HG03354 (cell line): ENCODE measurements at regions not wholly inside any gene's neighbourhood (a gene's known extent, or its start where the extent isn't known, plus 50 kb on each side); places are given as distances from the start of the nearest gene placed in this dataset.

Experiments
- ATAC-seq: cut with Tn5 transposase; IDR thresholded peaks from one replicate; pipeline ENCODE4 v1.9.1; 2021; ENCODE audit warnings: mild to moderate bottlenecking; ENCODE audit not compliant: unreplicated experiment, poor library complexity, severe bottlenecking

DNA sequence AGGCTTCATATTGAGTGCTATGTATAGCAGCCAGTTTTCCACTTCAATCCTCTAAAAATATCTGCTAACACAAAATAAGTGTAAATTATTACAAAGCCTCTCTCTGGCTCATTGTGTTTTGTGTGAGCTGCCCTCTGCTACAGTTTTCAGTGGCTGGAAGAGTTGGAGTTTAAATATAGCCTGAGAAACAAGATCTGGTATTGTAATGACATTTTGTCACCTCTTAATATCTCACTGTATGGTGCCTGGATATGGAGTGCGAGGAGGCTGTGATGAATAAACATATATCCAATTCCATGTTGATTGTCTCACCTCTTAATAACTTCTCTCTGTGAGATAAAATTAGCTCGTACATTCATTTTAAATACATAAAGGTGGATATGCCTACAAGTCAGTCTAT is 269.7 kb downstream of the FLRT2 start:
- ATAC-seq: no peak

DNA sequence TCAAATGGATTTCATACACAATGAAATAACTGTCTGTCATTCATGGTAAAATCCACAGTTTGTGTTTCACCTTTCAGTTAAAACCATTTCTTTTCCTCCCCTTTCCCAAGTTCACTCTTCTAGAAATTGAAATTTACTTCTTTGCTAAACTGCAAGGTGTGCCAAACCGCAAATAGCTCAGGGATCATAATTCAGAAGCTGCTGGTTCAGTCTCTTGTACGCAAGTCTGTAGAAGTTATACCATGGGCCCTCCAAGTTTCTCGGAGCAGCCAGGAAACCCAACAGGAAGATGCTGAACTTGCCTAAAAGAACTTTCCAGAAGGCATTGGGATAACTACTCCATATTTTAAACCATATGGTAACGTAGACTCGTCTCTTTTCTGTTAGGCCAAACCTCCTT is 268.9 kb downstream of the FLRT2 start:
- no peak for ATAC-seq

DNA sequence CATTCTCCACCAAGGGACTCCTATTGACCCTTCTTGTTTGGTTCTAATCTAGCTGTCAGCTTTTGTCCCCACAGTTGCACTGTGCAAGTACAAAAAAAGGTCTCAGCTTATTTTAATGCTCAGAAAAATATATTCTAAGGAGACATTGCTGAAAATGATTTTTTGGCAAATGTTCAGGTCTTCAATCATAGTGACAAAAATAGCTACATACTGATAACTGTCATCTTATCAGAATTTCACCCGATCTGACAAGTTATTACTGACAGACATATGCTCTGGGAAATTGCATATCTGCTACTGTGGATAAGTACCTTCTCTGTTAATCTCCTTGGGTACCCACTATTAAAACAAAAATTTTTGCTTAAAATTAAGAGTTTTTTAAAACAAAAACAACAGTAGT is 263.6 kb downstream of the FLRT2 start:
- no peak for ATAC-seq

DNA sequence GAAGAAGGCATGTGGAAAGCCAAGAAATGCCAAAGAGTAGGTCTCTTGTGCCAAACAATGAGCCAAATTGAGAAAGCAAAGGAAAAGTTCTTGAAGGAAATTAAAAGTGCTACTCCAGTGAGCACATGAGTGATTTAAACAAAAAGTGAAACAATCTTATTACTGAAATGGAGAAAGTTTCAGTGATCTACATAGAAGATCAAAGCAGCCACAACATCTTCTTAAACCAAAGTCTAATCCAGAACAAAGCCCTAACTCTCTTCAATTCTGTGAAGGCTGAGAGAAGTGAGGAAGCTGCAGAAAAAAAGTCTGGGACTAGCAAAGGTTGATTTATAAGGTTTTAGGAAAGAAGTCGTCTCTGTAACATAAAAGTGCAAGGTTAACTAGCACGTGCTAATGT is 259.6 kb downstream of the FLRT2 start:
- ATAC-seq: no peak

DNA sequence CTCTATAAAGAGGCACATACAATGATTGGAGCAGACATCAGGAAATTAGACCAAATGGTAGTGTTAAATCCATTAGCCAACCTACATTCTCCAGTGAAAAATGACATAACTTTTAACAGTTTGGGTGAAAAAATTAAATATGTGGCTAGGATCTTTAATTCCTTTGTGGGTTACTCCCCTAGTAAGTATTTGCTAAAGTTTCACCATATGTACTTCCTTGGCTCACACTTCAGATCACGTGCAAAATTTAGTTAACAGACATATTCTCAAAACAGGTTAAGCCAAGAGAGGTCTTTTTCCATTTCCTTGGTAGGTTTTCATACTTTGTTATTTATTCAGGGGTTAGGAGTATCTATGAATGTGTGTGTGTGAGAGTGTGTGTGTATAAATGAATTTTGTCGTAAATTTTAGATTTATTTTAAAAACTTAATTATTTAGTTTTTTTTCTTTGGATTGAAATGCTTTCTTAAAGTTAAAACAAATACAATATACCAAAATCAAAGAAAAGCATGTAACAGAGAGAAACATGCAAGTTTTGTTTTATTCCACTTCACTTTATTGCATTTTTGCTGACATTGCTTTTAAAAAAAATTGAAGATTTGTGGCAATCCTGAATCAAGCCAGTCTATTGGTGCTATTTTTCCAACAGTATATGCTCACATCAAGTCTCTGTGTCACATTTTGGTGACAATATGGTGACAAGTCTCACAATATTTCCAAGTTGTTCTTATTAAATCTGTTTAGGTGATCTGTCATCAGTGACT is 258.7 kb downstream of the FLRT2 start:
- no peak for ATAC-seq

DNA sequence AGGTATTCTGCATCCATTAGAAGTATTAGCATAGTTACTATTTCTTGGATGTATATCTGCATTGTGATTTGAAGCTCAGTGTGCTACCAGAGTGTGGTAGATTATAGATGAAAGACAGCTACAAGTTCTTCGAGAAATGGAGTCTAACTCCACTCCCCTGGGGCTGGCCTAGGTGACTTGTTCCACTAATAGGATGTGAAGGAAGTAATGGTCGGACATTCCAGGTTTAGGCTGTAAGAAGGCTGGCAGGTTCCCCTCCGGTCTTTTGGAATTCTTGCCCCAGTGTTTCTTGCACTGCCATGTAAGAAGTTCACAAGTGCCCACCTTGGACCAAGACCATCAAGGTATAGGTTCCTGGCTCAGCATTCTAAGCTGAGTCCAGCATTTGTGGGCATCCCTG is 236.4 kb downstream of the FLRT2 start:
- no peak for ATAC-seq

DNA sequence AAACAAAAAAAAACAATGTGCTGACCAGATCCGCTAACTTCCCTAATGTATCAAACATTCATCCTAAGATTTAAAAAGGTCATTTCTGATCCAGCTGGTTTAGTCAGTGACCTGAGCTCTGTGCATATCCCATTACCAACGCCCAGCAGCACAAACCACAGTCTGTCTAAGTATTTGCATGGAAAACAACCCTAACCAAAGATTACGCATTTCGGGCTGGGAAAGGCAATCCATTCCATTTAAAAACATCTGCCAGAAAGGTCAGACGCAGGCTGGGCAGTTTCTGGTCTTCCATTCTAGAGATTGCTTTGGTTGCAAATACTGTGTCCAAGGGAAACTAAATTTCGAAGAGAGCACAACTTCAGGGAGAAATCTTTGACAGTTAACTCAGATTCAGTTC is 234.9 kb downstream of the FLRT2 start:
- ATAC-seq: no peak

DNA sequence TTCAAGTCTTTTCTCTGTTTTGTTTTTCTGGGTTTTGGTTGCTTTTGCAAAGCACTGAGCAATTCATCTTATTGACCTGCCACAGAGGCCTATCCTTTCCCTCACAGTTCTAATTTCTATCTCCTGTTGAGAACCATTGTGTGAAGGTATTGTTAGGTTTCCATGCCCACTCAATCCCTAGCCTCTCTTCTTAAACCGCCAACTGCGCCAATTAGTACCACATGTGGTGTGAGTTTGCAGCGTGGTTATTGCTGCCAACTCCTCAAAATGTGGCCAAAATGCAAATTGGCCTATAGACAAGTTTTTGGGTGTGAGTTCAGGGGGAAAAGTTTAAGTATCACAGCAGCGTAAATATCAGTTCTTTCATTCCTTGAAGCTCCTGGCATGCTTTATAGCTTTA is 232.6 kb downstream of the FLRT2 start:
- no peak for ATAC-seq

DNA sequence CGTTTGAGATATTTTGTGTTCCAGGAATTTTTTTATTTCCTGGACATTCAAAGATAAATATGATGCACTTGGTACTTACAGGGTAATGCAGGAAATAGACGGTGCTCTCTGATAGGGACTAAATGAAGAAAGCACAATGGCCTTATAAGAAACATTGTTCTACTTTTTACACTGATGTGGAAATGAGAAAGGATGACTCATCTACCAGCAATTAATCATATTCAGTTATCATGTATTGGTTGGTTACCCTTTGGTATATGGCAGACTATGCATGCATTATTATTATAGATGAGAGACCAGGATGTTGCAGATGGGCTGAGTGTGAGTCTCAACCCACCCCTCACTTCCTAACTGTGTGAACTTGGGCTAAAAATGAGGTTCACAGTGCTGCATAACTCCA is 222.2 kb downstream of the FLRT2 start:
- ATAC-seq: no peak

DNA sequence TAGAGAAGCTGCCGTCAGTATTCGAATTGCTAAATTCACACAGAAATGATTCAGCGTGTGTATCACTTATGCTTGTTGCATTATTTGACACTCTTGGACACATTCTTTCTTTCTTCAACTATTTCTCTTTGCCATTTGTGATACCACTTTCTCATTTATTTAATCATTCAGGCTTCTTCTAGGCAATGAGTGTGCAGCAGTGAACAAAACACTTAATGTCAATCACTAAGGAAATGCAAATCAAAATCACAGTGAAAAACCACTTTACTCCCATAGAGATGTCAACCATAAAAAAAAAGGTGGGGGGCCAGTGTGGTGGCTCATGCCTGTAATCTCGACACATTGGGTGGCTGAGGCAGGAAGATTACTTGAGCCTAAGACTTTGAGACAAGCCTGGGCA is 214.6 kb downstream of the FLRT2 start:
- no peak for ATAC-seq

DNA sequence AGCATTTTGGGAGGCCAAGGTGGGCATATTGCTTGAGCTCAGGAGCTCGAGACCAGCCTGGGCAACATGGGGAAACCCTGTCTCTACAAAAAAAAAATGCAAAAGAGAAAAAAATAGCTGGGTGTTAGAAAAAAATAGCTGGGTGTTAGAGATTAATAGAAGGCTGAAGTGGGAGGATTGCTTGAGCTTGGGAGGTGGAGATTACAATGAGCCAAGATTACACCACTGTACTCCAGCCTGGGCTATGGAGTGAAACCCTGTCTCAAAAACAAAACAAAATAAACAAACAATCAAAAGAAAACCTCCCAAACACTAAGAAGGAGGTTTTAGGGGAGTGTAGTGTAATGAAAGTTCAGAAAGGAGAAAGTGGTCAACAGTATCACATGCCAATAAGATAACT is 202.1 kb downstream of the FLRT2 start:
- no peak for ATAC-seq

DNA sequence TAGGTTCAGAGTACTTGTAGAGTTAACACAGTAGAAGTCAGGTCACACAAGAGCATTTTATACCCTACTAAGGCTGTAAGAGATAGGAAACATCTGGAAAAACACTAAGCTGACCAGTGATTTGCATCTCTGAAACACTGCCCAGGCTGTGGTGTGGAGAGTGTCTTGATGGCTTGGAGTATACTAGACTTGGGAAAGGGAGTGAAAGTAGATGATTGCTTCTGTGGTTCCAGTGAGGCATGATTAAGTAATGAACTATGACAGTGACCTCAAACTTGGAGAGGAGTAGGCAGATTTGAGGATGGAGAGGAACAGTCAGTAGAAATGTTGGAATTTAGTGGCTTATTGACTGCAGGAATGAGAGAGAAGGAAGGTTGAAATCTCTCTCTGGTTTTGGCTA is 201.2 kb downstream of the FLRT2 start:
- no peak for ATAC-seq

DNA sequence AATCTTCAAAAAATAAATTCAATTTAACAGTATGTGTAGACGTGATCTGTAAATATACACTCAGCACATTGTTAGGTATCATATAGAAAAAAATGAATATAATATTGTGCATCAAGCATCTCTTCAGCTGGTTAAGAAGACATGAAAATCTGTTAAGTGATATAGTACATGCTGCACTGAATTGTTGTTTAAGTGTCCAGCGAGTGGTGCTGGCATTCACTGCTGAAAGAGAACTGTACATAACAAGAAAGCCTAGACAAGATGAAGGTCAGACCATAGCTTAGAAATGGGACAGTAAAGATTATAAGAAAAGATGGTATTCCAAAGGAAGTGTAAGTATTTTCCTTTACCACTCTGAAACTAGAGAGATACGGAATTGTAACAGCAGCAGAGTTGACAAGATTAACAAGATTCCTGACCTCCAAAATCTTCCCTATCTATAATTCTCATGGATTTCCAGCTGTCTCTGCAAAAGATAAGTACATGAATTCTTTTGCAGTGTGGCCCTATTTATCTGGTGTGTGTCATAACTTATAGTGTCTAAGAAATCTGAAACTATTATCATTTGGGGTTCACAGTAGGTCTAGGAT is 198.6 kb downstream of the FLRT2 start:
- no peak for ATAC-seq

DNA sequence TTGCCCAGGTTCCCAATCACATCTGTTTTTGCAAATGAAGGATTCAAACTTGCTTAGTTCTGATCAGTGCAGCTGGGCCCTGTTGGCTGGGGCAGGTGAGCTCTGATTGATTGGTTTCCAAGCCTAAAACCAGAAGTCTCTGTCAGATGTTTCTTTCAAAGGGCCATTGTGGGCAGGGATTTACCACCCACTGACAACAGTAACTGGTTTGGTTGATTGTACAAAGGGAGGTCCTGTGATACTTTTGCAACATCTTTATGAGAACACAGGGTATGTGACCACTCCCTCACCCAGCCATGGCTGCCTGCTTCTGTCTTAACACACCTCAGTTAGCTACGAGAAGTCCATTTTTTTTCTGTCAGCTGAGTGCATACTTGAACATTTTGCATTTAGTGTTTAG is 184.1 kb downstream of the FLRT2 start:
- no peak for ATAC-seq

DNA sequence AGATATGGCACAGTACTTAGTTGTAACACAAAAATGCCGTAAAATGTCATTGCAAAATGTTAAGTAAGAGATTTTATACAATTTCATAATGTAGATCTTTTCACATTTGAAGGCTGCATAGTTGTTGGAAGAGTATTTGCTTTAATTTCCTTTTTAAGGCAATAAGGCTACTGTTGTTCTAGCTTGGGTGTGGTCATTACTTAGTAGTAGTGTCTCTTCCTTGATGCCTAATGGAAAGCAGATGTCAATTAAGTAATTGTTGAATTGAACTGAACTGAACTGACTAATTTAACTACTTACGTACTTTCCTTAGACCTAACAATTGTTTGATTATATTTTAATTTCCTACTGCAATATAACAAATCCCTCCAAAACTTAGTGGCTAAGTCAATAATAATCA is 181.7 kb downstream of the FLRT2 start:
- ATAC-seq: no peak
